ENCODE measurements at regions not wholly inside any gene's neighbourhood (a gene's known extent, or its start where the extent isn't known, plus 50 kb on each side); places are given as distances from the start of the nearest gene placed in this dataset.

- H4K20me1 ChIP-seq (replicated peaks; ENCODE audit: control insufficient read depth, extremely low read depth, insufficient read depth, low read length), result no peaks in the 10 kb centered on the region
- no peak for TF ChIP-seq FOS (IDR thresholded peaks at IDR 0.05; ENCODE audit: borderline replicate concordance, insufficient read depth, low read length)
- TF ChIP-seq, protein P1, sequence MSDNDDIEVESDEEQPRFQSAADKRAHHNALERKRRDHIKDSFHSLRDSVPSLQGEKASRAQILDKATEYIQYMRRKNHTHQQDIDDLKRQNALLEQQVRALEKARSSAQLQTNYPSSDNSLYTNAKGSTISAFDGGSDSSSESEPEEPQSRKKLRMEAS (IDR thresholded peaks at IDR 0.05; ENCODE audit: insufficient read depth, insufficient read length), result no peak
- no peak for TF ChIP-seq POLR2A (IDR thresholded peaks at IDR 0.05; ENCODE audit: low read depth, low read length)
- no peak for TF ChIP-seq MYC (IDR thresholded peaks at IDR 0.05; ENCODE audit: low read depth, low read length)
- TF ChIP-seq, protein P2, sequence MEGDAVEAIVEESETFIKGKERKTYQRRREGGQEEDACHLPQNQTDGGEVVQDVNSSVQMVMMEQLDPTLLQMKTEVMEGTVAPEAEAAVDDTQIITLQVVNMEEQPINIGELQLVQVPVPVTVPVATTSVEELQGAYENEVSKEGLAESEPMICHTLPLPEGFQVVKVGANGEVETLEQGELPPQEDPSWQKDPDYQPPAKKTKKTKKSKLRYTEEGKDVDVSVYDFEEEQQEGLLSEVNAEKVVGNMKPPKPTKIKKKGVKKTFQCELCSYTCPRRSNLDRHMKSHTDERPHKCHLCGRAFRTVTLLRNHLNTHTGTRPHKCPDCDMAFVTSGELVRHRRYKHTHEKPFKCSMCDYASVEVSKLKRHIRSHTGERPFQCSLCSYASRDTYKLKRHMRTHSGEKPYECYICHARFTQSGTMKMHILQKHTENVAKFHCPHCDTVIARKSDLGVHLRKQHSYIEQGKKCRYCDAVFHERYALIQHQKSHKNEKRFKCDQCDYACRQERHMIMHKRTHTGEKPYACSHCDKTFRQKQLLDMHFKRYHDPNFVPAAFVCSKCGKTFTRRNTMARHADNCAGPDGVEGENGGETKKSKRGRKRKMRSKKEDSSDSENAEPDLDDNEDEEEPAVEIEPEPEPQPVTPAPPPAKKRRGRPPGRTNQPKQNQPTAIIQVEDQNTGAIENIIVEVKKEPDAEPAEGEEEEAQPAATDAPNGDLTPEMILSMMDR (IDR thresholded peaks at IDR 0.05; ENCODE audit: extremely low read depth in 1 of 2, insufficient read depth in 1 of 2, low read depth in 1 of 2, low read length in 2 of 2), result no peak
- TF ChIP-seq JUN (IDR thresholded peaks at IDR 0.05; ENCODE audit: borderline replicate concordance, insufficient read depth, insufficient read length, low read depth), result no peak
- TF ChIP-seq GATA2 (IDR thresholded peaks at IDR 0.05; ENCODE audit: insufficient read depth, insufficient read length, low read depth, low read length), result no peak
- TF ChIP-seq EZH2 (IDR thresholded peaks at IDR 0.05; ENCODE audit: borderline replicate concordance, low read depth, low read length, severe bottlenecking), result no peak
- ChIA-PET CTCF (interaction anchor here (0.9 to 1.1 kb wide), 2 partner anchors 8 to 9 kb away, joined by 4 read pairs; no protein-coding TSS in a partner anchor), POLR2A (no interaction called here)
- intact Hi-C loops (cut with micrococcal nuclease) (no loop called here), dilution Hi-C loops (cut with MboI; ENCODE audit: extremely low pct_ligation_motif_present, low sequenced_read_pairs) (no loop called here)
- H2AFZ ChIP-seq (ENCODE audit: low read depth, low read length), result peak overlapping the region; percentile 46
- FAIRE-seq (no peak), DNase-seq (ENCODE audit: low read depth, low spot score) (peak; percentile 33)
- no peaks in the 10 kb centered on the region for H3K9me3 ChIP-seq (replicated peaks; ENCODE audit: control insufficient read depth, insufficient read depth, low read length)
- H3K4me3 ChIP-seq (replicated peaks in 1 of 3; ENCODE audit: insufficient read depth in 1 of 3, low read depth in 1 of 3, low read length in 3 of 3), result no peak overlapping the region
- no peaks in the 10 kb centered on the region for H3K27me3 ChIP-seq (ENCODE audit: control insufficient read depth in 2 of 2, insufficient read depth in 2 of 2, low read length in 2 of 2)
- no peak overlapping the region for H3K9ac ChIP-seq (replicated peaks; ENCODE audit: extremely low read depth, insufficient read depth, low read length)
- no peaks in the 10 kb centered on the region for H3K9me1 ChIP-seq (replicated peaks; ENCODE audit: control insufficient read depth, extremely low read depth, insufficient read depth, low read length)
- H3K79me2 ChIP-seq (ENCODE audit: control insufficient read depth, insufficient read depth, low read length), result no peaks in the 10 kb centered on the region
- H3K36me3 ChIP-seq (ENCODE audit: control insufficient read depth in 2 of 2, extremely low read depth in 1 of 2, insufficient read depth in 2 of 2, low read length in 2 of 2), result no peaks in the 10 kb centered on the region
- H3K4me1 ChIP-seq (ENCODE audit: control insufficient read depth, extremely low read depth, insufficient read depth, low read length), result no peaks in the 10 kb centered on the region
- H3K4me2 ChIP-seq (ENCODE audit: insufficient read depth, low read length), result no peak overlapping the region
- no peak overlapping the region for H3K27ac ChIP-seq (ENCODE audit: insufficient read depth, low read depth, low read length)
- no TSS peak for BruUV-seq (replicated peaks)
Measured at GRCh38 chr2:43032213-43033015, 194.0 kb downstream of the ZFP36L2 start.

Data from endothelial cell of umbilical vein (primary cell).